SK-N-SH treated with all-trans-retinoic acid at 6 μM for 48 hours (cell line): ENCODE measurements at regions not wholly inside any gene's neighbourhood (a gene's known extent, or its start where the extent isn't known, plus 50 kb on each side); places are given as distances from the start of the nearest gene placed in this dataset.

Experiments
- ATAC-seq: fragments of 200-7000 bp; cut with Tn5 transposase; 3 replicates; pipeline ENCODE4 v1.9.1; 2020; ENCODE audit warnings: mild to moderate bottlenecking, moderate library complexity
- ARNTL ChIP-seq: fragments of 450-650 bp; formaldehyde crosslinking; IDR thresholded peaks from 2 replicates; pipeline ENCODE4 v1.5.0; 2020; ENCODE audit warnings: low read depth, mild to moderate bottlenecking, moderate library complexity, borderline replicate concordance
- CSDC2 ChIP-seq: fragments of 250-450 bp; sonication (Bioruptor Pico); IDR thresholded peaks from 2 replicates; pipeline ENCODE4 v1.5.0; 2020; ENCODE audit warnings: mild to moderate bottlenecking, moderate library complexity
- ESRRG ChIP-seq: fragments of 250-450 bp; sonication (Bioruptor Pico); IDR thresholded peaks from 2 replicates; pipeline ENCODE4 v1.6.1; 2021; ENCODE audit warnings: mild to moderate bottlenecking
- GLIS3 ChIP-seq: fragments of 250-450 bp; sonication (Bioruptor Pico); IDR thresholded peaks from 2 replicates; pipeline ENCODE4 v1.5.0; 2020; ENCODE audit warnings: mild to moderate bottlenecking, moderate library complexity
- ISL1 ChIP-seq: fragments of 250-450 bp; sonication (Bioruptor Pico); IDR thresholded peaks from 2 replicates; pipeline ENCODE4 v2.1.2; 2022; ENCODE audit warnings: mild to moderate bottlenecking, moderate library complexity
- OSR1 ChIP-seq: fragments of 250-450 bp; sonication (Bioruptor Pico); IDR thresholded peaks from 2 replicates; pipeline ENCODE4 v1.8.0; 2022; ENCODE audit warnings: moderate library complexity, mild to moderate bottlenecking, inconsistent platforms
- PPARA ChIP-seq: fragments of 250-450 bp; sonication (Bioruptor Pico); IDR thresholded peaks from 2 replicates; pipeline ENCODE4 v1.5.0; 2020; ENCODE audit warnings: mild to moderate bottlenecking, borderline replicate concordance
- RARB ChIP-seq: fragments of 250-450 bp; sonication (Bioruptor Pico); IDR thresholded peaks from 2 replicates; pipeline ENCODE4 v1.8.0; 2021; ENCODE audit warnings: mild to moderate bottlenecking, moderate library complexity
- SNAI2 ChIP-seq: fragments of 250-450 bp; sonication (Bioruptor Pico); IDR thresholded peaks from 2 replicates; pipeline ENCODE4 v1.5.0; 2020; ENCODE audit warnings: mild to moderate bottlenecking, moderate library complexity
- TCF4 ChIP-seq: fragments of 250-450 bp; sonication (Bioruptor Pico); IDR thresholded peaks from 2 replicates; pipeline ENCODE4 v1.8.0; 2021; ENCODE audit warnings: mild to moderate bottlenecking, moderate library complexity, borderline replicate concordance
- TOX ChIP-seq: fragments of 250-450 bp; sonication (Bioruptor Pico); IDR thresholded peaks from 2 replicates; pipeline ENCODE4 v1.8.0; 2021; ENCODE audit warnings: mild to moderate bottlenecking, moderate library complexity, borderline replicate concordance
- TSHZ2 ChIP-seq: fragments of 250-450 bp; sonication (Bioruptor Pico); IDR thresholded peaks from 2 replicates; pipeline ENCODE4 v1.5.0; 2020; ENCODE audit warnings: mild to moderate bottlenecking, moderate library complexity
- ZC3H10 ChIP-seq: fragments of 250-450 bp; sonication (Bioruptor Pico); IDR thresholded peaks from 2 replicates; pipeline ENCODE4 v1.5.1; 2021; ENCODE audit warnings: mild to moderate bottlenecking, moderate library complexity
- ZFP3 ChIP-seq: fragments of 250-450 bp; sonication (Bioruptor Pico); IDR thresholded peaks from 2 replicates; pipeline ENCODE4 v1.5.0; 2020; ENCODE audit warnings: mild to moderate bottlenecking, moderate library complexity
- ZFP30 ChIP-seq: fragments of 450-650 bp; formaldehyde crosslinking; IDR thresholded peaks from 2 replicates; pipeline ENCODE4 v1.5.0; 2022; ENCODE audit warnings: mild to moderate bottlenecking, moderate library complexity
- ZNF565 ChIP-seq: fragments of 450-650 bp; formaldehyde crosslinking; conservative IDR thresholded peaks from 2 replicates; pipeline ENCODE4 v1.5.0; 2020; ENCODE audit warnings: low read depth, mild to moderate bottlenecking, moderate library complexity
- ZNF70 ChIP-seq: fragments of 450-650 bp; formaldehyde crosslinking; IDR thresholded peaks from 2 replicates; pipeline ENCODE4 v1.5.0; 2020; ENCODE audit warnings: mild to moderate bottlenecking, moderate library complexity
- ZNF8 ChIP-seq: fragments of 450-650 bp; formaldehyde crosslinking; IDR thresholded peaks from 2 replicates; pipeline ENCODE4 v1.5.0; 2020; ENCODE audit warnings: mild to moderate bottlenecking, moderate library complexity
- TF ChIP-seq, protein P1 (sequence below): fragments of 250-450 bp; sonication (Bioruptor Pico); IDR thresholded peaks from 2 replicates; pipeline ENCODE4 v1.8.0; 2020; ENCODE audit warnings: mild to moderate bottlenecking, moderate library complexity, borderline replicate concordance
- TF ChIP-seq, protein P2 (sequence below): fragments of 250-450 bp; sonication (Bioruptor Pico); IDR thresholded peaks from 2 replicates; pipeline ENCODE4 v1.5.1; 2021; ENCODE audit warnings: mild to moderate bottlenecking, moderate library complexity
- TF ChIP-seq, protein P3 (sequence below): fragments of 250-450 bp; sonication (Bioruptor Pico); IDR thresholded peaks from 2 replicates; pipeline ENCODE4 v1.5.1; 2020; ENCODE audit warnings: low read depth, mild to moderate bottlenecking, moderate library complexity

DNA sequence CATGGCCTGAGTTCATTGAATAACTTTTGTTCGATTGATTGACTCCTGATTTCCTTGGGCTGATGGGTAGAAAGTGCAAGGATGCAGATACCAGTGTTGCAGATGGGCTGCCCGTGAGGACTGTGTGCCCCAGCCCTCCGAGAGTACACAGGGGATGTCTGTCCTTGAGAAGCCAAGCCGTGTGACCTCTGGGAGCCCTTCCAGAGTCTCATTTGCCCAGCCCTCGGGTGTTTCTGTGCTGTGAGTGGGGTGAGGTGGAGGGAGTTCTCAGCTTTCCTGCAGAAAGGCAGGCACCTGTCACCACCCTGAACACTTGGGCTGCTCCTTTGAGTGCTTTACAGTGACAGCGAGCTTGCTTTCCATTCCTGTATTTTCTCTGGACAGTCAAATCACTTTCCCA is 96.4 kb upstream of the CACNA1E start:
- ATAC-seq, result no peak
- no peak for TF ChIP-seq ZNF8
- no peak for TF ChIP-seq PPARA
- TF ChIP-seq ARNTL (CRISPR knock-in tag), result no peak
- TF ChIP-seq, protein P1, sequence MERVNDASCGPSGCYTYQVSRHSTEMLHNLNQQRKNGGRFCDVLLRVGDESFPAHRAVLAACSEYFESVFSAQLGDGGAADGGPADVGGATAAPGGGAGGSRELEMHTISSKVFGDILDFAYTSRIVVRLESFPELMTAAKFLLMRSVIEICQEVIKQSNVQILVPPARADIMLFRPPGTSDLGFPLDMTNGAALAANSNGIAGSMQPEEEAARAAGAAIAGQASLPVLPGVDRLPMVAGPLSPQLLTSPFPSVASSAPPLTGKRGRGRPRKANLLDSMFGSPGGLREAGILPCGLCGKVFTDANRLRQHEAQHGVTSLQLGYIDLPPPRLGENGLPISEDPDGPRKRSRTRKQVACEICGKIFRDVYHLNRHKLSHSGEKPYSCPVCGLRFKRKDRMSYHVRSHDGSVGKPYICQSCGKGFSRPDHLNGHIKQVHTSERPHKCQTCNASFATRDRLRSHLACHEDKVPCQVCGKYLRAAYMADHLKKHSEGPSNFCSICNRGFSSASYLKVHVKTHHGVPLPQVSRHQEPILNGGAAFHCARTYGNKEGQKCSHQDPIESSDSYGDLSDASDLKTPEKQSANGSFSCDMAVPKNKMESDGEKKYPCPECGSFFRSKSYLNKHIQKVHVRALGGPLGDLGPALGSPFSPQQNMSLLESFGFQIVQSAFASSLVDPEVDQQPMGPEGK (CRISPR knock-in tag), result no peak
- TF ChIP-seq ZNF70, result no peak
- no peak for TF ChIP-seq RARB (CRISPR knock-in tag)
- no peak for TF ChIP-seq TOX
- TF ChIP-seq ZFP3, result no peak
- TF ChIP-seq, protein P2, sequence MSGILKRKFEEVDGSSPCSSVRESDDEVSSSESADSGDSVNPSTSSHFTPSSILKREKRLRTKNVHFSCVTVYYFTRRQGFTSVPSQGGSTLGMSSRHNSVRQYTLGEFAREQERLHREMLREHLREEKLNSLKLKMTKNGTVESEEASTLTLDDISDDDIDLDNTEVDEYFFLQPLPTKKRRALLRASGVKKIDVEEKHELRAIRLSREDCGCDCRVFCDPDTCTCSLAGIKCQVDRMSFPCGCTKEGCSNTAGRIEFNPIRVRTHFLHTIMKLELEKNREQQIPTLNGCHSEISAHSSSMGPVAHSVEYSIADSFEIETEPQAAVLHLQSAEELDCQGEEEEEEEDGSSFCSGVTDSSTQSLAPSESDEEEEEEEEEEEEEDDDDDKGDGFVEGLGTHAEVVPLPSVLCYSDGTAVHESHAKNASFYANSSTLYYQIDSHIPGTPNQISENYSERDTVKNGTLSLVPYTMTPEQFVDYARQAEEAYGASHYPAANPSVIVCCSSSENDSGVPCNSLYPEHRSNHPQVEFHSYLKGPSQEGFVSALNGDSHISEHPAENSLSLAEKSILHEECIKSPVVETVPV, result no peak
- no peak for TF ChIP-seq ZC3H10 (CRISPR knock-in tag)

DNA sequence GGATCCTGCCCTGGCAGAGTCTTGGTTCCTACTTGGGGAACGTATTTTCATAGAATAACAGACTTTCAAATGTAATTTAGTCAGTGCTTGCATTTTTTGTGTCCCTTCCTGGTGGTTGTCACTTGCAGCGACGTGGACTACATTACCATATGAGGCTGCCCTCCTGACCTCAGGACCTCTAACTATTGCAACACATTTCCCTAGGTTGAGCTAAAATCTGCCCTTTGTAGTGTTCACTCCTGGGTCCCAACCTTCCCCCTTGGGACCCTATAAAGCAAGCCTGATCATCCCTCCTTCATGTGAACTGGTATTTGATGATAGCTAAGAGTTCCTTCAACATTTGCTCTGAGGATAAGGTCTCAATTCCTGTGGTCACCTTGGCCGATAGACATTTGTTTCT is 95.6 kb upstream of the CACNA1E start:
- TF ChIP-seq ZFP30 (CRISPR knock-in tag) (no peak), ZNF565 (no peak), ISL1 (CRISPR knock-in tag) (no peak), OSR1 (CRISPR knock-in tag) (no peak), TCF4 (CRISPR knock-in tag) (no peak), TSHZ2 (CRISPR knock-in tag) (no peak), ARNTL (CRISPR knock-in tag) (no peak), ZNF8 (no peak)
- TF ChIP-seq, protein P1 (CRISPR knock-in tag), result no peak
- TF ChIP-seq, protein P3, sequence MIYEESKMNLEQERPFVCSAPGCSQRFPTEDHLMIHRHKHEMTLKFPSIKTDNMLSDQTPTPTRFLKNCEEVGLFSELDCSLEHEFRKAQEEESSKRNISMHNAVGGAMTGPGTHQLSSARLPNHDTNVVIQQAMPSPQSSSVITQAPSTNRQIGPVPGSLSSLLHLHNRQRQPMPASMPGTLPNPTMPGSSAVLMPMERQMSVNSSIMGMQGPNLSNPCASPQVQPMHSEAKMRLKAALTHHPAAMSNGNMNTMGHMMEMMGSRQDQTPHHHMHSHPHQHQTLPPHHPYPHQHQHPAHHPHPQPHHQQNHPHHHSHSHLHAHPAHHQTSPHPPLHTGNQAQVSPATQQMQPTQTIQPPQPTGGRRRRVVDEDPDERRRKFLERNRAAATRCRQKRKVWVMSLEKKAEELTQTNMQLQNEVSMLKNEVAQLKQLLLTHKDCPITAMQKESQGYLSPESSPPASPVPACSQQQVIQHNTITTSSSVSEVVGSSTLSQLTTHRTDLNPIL (CRISPR knock-in tag), result no peak
- no peak for ATAC-seq

DNA sequence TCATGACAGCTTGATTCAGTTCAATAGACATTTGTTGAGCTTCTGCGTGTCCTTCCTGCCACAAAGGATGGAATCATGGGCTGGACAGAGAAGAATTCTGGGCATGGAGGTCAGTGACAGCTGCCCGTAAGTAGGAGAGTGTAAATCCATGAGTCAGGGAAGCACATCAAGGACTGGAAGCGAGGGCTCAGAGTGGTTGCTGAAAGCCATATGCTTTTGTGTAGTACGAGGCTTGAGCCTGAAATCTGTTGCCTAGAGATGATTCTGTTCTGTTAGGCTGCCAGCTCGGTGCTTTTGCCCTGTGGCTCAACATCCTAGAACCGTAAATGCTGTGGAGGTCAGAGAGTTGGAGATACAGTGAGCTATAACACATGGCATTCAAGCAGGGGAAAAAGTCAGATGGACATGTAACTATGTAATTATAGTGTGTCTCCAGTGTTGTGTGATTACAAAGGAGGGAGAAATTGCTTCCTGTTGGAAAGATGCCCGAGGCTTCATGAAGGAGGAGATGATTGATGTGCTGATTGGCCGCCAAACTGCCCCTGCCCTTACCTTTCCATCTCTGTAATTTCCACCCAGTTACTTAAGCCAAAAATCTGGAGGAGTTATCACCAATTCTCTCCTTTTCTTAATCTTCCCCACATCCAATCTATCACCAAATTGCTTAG is 92.8 kb upstream of the CACNA1E start:
- TF ChIP-seq ZNF565 (no peak), CSDC2 (CRISPR knock-in tag) (no peak), ARNTL (CRISPR knock-in tag) (no peak), OSR1 (CRISPR knock-in tag) (no peak), PPARA (no peak), TOX (no peak), ISL1 (CRISPR knock-in tag) (no peak), SNAI2 (CRISPR knock-in tag) (no peak), GLIS3 (CRISPR knock-in tag) (no peak), ESRRG (no peak), TCF4 (CRISPR knock-in tag) (no peak), RARB (CRISPR knock-in tag) (no peak)
- TF ChIP-seq, protein P2, result no peak
- TF ChIP-seq, protein P1 (CRISPR knock-in tag), result no peak
- TF ChIP-seq, protein P3 (CRISPR knock-in tag), result no peak
- no peak for ATAC-seq
